NCI-H748 (cell line): ENCODE measurements at regions not wholly inside any gene's neighbourhood (a gene's known extent, or its start where the extent isn't known, plus 50 kb on each side); places are given as distances from the start of the nearest gene placed in this dataset.
"Not testable (repeated sequence)": the region's sequence is repeated elsewhere in the genome, so short reads cannot be mapped to it uniquely, and the experiment has no call there.

Experiments
- DNase-seq: peaks from one replicate; lab custom pipeline; 2025; ENCODE audit not compliant: unreplicated experiment; lab: John Stamatoyannopoulos, UW

- DNase-seq, result no peak
Observed at GRCh38 chr12:128088926-128089325, 178.0 kb upstream of the TMEM132C start.

DNA sequence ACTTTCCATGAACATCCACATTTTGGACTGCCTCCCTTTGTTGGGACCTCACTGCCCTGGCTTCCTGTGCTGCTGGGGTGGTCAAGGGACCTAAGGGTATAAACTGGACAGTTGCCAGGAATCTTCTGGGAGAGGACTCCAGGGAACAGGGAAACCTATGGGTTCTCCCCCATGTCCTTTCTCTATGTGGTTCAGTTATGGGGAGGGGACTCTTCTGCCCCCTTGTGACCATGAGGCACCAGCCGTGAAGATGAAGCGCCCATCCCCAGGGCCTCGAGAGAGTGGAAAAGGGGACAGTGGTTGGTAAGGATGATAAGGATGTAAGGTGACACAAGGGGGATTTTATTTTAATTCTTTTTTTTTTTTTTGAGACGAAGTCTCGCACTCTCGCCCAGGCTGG lies 177.0 kb upstream of the TMEM132C start:
- DNase-seq, result no peak

DNA sequence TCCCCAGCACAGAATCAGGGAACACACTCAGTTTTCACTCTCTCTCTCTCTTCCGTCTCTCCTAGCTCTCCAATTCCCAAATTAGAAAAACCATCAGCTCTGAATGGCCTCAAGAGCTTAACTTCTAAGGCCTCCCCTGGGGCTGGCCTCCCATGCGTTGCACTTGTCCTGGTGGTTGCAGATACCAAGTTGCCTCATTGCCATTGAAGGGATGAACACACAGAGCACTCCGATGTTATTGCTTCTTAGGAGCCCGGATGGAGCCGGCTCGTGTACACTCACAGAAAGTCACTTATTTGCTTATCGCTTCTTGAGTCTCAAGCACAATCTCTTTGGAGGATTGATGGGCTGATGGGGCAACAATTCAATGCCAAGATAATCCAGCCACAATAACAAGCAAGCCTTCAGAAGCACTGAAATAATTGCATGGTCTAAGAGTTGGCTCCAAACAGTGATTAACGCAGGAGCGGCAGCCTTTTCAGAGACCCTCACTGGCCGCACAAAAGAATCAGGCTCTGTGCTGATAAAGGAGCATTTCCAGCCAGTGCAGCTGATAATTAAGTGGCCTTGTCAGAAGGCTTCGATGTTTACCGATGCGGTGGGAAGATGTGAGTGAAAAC lies 175.8 kb upstream of the TMEM132C start:
- no peak for DNase-seq

GRCh38 chr12:128091951-128092382 lies 175.0 kb upstream of the TMEM132C start:
- no peak for DNase-seq

DNA sequence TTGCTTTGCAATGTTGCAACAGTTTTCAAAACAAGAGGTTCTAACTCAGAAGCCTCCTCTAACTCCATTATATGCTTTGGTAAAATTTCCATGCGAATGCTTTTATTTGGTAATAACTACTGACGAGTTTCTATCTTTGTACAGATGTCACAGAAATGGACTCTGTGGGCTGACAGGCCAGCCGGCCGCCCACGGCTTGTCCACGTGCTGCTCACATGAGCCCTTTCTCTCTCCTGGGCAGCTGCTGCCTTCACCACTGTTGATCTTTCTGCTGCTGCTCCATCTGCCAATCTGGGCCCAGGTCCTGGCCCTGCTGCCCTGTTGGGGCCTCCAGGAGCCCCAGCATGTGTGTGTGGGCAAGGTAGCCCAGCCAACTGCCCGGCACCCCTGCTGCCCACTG lies 168.2 kb upstream of the TMEM132C start:
- DNase-seq, result no peak

- DNase-seq, result no peak
Observed at GRCh38 chr12:128103152-128103551, 163.8 kb upstream of the TMEM132C start.

- DNase-seq, result no peak
Observed at GRCh38 chr12:128109236-128109635, 157.7 kb upstream of the TMEM132C start.

DNA sequence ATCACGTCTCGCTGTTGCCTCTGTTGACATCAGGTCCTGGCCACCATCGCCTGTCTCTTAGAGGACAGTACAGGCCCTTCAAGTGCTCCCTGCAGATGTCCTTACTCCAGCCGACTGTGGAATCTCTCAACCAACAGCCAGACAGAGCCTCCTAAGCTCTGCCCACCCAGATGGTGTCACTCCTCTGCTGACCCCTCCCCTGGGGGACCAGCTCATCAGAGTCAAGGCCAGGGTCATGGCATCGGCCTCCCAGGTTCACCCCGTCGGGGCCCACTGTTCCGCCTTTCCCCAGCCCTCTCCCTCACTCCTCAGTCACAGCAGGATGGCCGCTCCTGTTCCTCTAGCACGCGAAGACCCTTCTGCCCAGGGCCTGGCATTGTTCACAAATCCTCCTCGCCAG lies 157.3 kb upstream of the TMEM132C start:
- no peak for DNase-seq

- peak; percentile 21 for DNase-seq
Observed at GRCh38 chr12:128111333-128111732, 155.6 kb upstream of the TMEM132C start.

DNA sequence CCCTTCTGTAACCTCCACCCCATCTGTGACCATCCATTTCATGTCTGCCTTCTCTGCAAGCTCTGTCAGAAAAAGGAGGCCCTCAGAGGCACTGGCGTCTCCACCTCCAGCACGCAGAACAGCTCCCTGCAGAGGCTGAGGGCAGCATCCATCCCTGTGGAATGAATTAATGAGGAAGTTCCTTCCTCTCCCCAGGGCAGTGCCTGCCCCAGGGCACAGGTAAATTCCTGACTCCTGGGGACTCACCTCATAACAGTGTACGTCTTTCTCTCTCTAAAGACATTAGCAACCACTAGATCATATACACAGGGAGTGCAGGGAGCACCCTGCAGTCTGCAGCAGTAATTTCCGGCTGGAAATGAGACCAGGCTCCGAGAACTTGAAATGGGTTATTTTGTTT lies 155.0 kb upstream of the TMEM132C start:
- DNase-seq, result peak; percentile 73

- DNase-seq, result not testable (repeated sequence)
Observed at GRCh38 chr12:128113250-128113649, 153.7 kb upstream of the TMEM132C start.

- DNase-seq, result no peak
Observed at GRCh38 chr12:128114485-128114884, 152.5 kb upstream of the TMEM132C start.

DNA sequence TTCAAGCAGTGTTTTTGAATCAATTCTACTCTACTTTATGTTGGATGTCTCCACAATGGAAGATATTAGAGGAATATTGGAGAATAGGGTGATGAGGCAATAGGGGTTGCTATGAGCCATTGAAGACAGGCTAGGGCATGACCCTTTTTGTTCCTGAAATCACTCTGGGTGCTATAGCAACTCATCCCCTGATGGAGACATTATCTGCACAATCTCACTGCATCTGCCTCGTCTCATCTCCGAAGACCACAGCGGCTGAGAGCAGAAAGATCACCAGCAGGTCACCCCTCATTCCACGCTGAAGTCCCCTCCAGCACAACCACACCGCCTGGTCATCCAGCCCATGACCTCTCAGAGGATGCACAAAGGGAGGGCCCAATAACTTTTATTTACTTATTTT lies 150.4 kb upstream of the TMEM132C start:
- no peak for DNase-seq

- DNase-seq, result no peak
Observed at GRCh38 chr12:128120035-128120434, 146.9 kb upstream of the TMEM132C start.

DNA sequence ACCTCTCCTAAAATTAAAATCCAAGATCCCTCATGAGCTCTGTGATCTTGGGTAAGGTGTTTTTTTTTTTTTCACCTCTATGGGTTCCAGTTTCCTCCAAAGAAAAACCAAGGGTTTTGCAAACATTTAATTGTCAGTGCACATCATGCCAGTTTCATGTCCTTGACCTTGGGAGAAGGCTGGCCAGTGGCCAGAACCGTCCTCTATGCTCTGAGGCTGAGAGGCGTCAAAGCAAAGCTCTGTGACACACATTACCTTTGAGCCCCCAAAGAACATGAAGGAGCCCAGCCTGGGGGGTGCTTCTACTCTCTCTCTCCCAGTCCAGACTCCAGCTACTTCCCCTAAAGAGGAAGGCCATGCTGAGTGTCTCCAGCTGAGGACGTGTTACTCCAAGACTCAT lies 145.5 kb upstream of the TMEM132C start:
- DNase-seq, result no peak

DNA sequence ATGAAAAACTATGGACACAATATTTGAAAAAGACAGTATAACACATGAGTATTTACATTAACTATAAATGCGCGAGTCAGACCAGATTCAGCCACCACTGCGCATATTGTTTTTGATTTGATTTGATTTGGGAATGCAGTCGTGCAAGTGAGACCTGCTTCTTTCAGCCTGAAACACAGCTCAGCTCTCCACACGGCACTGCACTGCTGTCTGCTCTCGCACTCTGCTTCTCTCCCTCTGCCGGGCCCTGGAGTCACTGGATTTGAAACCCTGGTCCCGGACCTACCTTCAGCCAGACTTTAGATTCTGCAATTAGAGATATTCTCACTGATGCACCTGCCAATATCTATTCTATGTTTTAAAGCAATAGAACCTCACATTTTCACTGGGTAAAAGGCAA lies 143.9 kb upstream of the TMEM132C start:
- DNase-seq, result no peak

DNA sequence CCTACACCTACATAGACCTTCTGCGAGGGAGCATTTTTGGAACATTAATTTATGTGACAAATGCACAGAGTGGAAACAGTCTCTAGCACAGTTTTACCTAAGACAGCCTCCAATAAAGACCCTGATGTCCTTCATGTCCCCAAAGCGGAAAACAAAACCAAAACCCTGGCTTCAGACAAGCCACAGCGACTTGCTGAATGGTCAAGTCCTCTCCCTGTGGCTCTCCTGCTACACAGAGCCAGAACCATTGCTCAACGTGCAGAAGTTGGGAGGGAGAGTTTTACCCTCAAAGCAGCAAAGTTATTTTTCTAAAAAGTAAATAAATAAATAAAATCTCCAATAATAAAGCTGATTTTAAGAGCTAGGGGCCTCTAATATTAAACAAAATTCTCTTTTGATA lies 135.0 kb upstream of the TMEM132C start:
- no peak for DNase-seq

GRCh38 chr12:128133321-128134073 lies 133.5 kb upstream of the TMEM132C start:
- DNase-seq, result no peak

DNA sequence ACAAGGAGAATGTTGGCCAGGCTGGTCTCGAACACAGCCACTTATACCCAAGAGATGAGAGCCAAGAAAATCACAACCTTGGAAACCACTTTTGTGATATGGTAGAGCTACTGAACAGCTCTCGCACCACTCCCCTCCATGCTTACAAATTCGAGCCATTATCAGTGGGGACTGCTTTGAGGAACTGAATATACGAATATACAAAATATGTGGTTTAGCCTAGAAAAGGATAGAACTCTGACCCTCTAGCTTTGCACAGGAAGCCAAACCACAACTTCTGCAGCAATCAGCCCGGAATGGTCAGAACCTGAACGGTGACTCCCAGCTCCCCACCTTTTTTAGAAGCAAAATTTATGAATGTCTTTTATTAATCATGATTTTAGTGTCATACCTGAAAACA lies 129.8 kb upstream of the TMEM132C start:
- no peak for DNase-seq

DNA sequence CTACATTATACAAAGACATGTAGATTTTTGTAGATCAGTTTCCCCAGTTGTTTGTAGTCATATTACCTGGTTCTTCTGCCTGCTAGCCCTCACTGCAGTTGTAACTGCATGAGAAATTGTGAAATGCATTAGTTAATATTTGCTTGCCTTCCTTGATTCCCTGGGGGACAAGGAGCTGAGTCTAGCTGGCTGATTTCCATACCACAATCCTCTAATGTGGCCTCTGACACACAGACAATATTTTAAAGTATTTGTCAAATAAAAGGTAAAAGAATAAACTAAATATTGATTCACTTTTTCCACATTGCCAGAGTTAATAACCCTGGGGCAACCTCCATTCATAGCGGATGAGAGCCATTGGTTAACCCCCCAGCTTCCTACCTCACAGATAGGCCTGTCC lies 128.8 kb upstream of the TMEM132C start:
- DNase-seq, result no peak

DNA sequence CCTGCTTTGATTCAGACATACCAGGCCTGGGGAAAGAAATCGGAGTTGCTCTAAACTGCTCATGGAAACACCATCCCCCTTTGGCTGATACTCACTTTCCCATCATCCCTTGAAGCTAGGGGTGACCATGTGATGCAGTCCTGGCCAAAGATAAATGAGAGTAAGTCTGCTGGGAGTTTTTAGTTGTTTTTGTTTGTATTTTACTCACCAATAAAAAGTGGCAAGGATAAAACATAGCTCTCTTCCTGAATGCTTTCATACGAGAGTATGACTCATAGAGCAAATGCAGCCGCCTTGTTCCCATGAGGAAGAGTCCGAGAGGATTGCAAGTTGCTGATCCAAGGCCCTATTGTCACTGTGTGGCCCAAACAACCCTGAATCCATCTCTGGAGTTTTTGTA lies 126.4 kb upstream of the TMEM132C start:
- DNase-seq, result no peak

- no peak for DNase-seq
Observed at GRCh38 chr12:128150961-128151360, 116.0 kb upstream of the TMEM132C start.

DNA sequence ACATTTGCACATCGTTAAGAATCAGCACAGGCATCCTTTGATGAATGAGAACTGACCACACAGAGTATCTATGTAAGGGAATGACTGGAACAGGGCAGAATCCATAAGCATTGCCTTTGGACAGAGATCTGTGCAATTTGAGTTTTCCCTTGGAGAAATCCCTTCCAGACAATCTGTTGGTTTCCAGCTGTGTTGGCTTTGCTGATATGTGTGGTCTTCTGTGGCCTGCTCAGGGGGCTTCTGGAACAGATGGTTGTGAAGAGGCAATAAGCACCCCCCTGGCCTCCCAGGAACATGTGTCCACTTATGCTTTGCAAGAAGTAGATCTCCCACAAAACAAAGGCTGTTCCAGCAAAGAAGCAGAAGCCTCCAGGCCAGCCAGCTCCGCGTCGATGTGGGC lies 111.4 kb upstream of the TMEM132C start:
- no peak for DNase-seq
